GM12878 (cell line): ENCODE measurements at regions not wholly inside any gene's neighbourhood (a gene's known extent, or its start where the extent isn't known, plus 50 kb on each side); places are given as distances from the start of the nearest gene placed in this dataset.
"Not testable (repeated sequence)": the region's sequence is repeated elsewhere in the genome, so short reads cannot be mapped to it uniquely, and the experiment has no call there.

ENCODE experiments used
- ATAC-seq: fragments of 200-7000 bp; cut with Tn5 transposase; 3 replicates; pipeline ENCODE4 v1.9.1; 2020; ENCODE audit warnings: mild to moderate bottlenecking, moderate library complexity
- BruUV-seq: library from RNA; stranded (reverse); fragments of 400-500 nt; replicated peaks from 2 replicates; lab custom pipeline; 2021; lab: Mats Ljungman, UMichigan
- CTCF ChIA-PET: fragments of 300-600 bp; sonication (Branson Sonifier 250); formaldehyde crosslinking; extraction: SDS; loops from one replicate; lab custom pipeline; 2021; ENCODE audit warnings: inconsistent platforms; lab: Yijun Ruan, JAX
- POLR2A ChIA-PET: fragments of 350-600 bp; formaldehyde crosslinking; extraction: SDS; loops from one replicate; lab custom pipeline; 2021; ENCODE audit warnings: inconsistent platforms; lab: Charles Lee
- RAD21 ChIA-PET: fragments of 300-600 bp; sonication (Branson Sonifier 250); formaldehyde crosslinking; loops from one replicate; lab custom pipeline; 2023; ENCODE audit warnings: antibody characterized with exemption; ENCODE audit not compliant: unreplicated experiment; lab: Charles Lee
- SMC1A ChIA-PET: fragments of 300-600 bp; sonication (Branson Sonifier 250); formaldehyde crosslinking; loops from one replicate; lab custom pipeline; 2023; ENCODE audit not compliant: unreplicated experiment, uncharacterized antibody; lab: Charles Lee
- DNase-seq: peaks from one replicate; pipeline ENCODE4 v3.0.0-alpha.2; 2011; ENCODE audit warnings: low read depth, low spot score
- FAIRE-seq: peaks from 3 replicates; lab custom pipeline; 2011; peaks lifted over from hg19 to GRCh38; lab: Jason Lieb, UNC
- H2AFZ ChIP-seq: 2 replicates; pipeline ENCODE4 v1.6.0; 2011; ENCODE audit warnings: low read depth, low read length, control low read depth; ENCODE audit not compliant: control insufficient read depth
- H3K27ac ChIP-seq: 2 replicates; pipeline ENCODE4 v1.5.1; 2011; ENCODE audit warnings: control low read depth; ENCODE audit not compliant: control insufficient read depth, insufficient read depth
- H3K27me3 ChIP-seq, 2 experiments: replicated peaks in 1 of 2; 2 replicates each; pipeline versions ENCODE4 v1.6.0 to v1.6.1; 2011; ENCODE audit warnings: low read length in 1 of 2; ENCODE audit not compliant: control insufficient read depth in 2 of 2, insufficient read depth in 2 of 2
- H3K36me3 ChIP-seq, 2 experiments: 2 replicates each; pipeline ENCODE4 v1.5.1; 2011; ENCODE audit warnings: low read length in 1 of 2; ENCODE audit not compliant: control insufficient read depth in 2 of 2, insufficient read depth in 2 of 2
- H3K4me1 ChIP-seq: 2 replicates; pipeline ENCODE4 v1.6.1; 2011; ENCODE audit warnings: mild to moderate bottlenecking, low read length, moderate library complexity, mixed read lengths; ENCODE audit not compliant: control insufficient read depth, insufficient read depth
- H3K4me2 ChIP-seq: 2 replicates; pipeline ENCODE4 v1.6.0; 2011; ENCODE audit warnings: control low read depth; ENCODE audit not compliant: control insufficient read depth, insufficient read depth
- H3K4me3 ChIP-seq: fragments of 200-600 bp; sonication (generic); 2 replicates; pipeline ENCODE4 v1.5.1; 2016
- H3K79me2 ChIP-seq: 2 replicates; pipeline ENCODE4 v1.6.0; 2011; ENCODE audit warnings: low read length; ENCODE audit not compliant: control insufficient read depth, insufficient read depth
- H3K9ac ChIP-seq: 2 replicates; pipeline ENCODE4 v1.8.0; 2011; ENCODE audit warnings: low read length, control low read depth, mixed read lengths; ENCODE audit not compliant: control insufficient read depth, insufficient read depth
- H3K9me3 ChIP-seq: replicated peaks from 3 replicates; pipeline ENCODE4 v1.5.1; 2011; ENCODE audit warnings: mild to moderate bottlenecking, low read length; ENCODE audit not compliant: control insufficient read depth, insufficient read depth
- H4K20me1 ChIP-seq: 2 replicates; pipeline ENCODE4 v1.6.0; 2011; ENCODE audit not compliant: control insufficient read depth, insufficient read depth
- ASH2L ChIP-seq: fragments of 300-600, 200-600 bp; sonication (generic); IDR thresholded peaks from 2 replicates; pipeline ENCODE4 v1.6.1; 2017; ENCODE audit warnings: low read depth, mild to moderate bottlenecking, borderline replicate concordance
- BACH1 ChIP-seq: fragments of 450-650 bp; IDR thresholded peaks from 2 replicates; pipeline ENCODE4 v1.6.1; 2017; ENCODE audit warnings: mild to moderate bottlenecking, borderline replicate concordance
- CREB1 ChIP-seq: IDR thresholded peaks from 2 replicates; pipeline ENCODE4 v1.6.1; 2012; ENCODE audit warnings: low read depth, mild to moderate bottlenecking, inconsistent platforms
- IRF5 ChIP-seq: fragments of 450-650 bp; IDR thresholded peaks from 2 replicates; pipeline ENCODE4 v1.6.1; 2017; ENCODE audit warnings: borderline replicate concordance
- NFYA ChIP-seq: IDR thresholded peaks from 2 replicates; pipeline ENCODE4 v1.6.1; 2011; ENCODE audit warnings: low read depth, mild to moderate bottlenecking, low read length, improper control_type of control experiment, borderline replicate concordance
- NKRF ChIP-seq: fragments of 450-650 bp; conservative IDR thresholded peaks from 2 replicates; pipeline ENCODE4 v1.6.1; 2017; ENCODE audit warnings: mild to moderate bottlenecking, moderate library complexity
- PBX3 ChIP-seq: IDR thresholded peaks from 2 replicates; pipeline ENCODE4 v1.6.1; 2011; ENCODE audit warnings: mild to moderate bottlenecking, low read depth, low read length, moderate library complexity; ENCODE audit not compliant: insufficient replicate concordance
- RAD21 ChIP-seq: IDR thresholded peaks from 2 replicates; pipeline ENCODE4 v1.6.1; 2011; ENCODE audit warnings: mild to moderate bottlenecking, low read depth, low read length, moderate library complexity; ENCODE audit not compliant: insufficient read depth
- RUNX3 ChIP-seq: IDR thresholded peaks from 2 replicates; pipeline ENCODE4 v1.6.1; 2012; ENCODE audit warnings: low read length, inconsistent platforms
- STAT1 ChIP-seq: fragments of 450-650 bp; conservative IDR thresholded peaks from 2 replicates; pipeline ENCODE4 v1.6.1; 2014; ENCODE audit warnings: antibody characterized with exemption, mild to moderate bottlenecking
- WGBS: methylation state at CpG from one replicate; pipeline ENCODE4 v1.1.6; 2016; ENCODE audit warnings: low lambda C conversion rate; ENCODE audit not compliant: insufficient replicate concordance, insufficient coverage; ENCODE audit errors: missing lambda C conversion rate; 5-methylcytosine and 5-hydroxymethylcytosine counted together
- in situ Hi-C: fragments of 300-500 bp; cut with MboI; formaldehyde crosslinking; loops from 9 replicates; pipeline ENCODE4 v1.14.3; 2018; ENCODE audit warnings: mixed read lengths
- intact Hi-C: fragments of 100-400 bp; cut with micrococcal nuclease; formaldehyde crosslinking; loops from one replicate; pipeline ENCODE4 v1.14.2; 2022; ENCODE audit not compliant: unreplicated experiment

GRCh38 chr17:14522795-14523387 is 222.0 kb downstream of the HS3ST3B1 start:
- Histone ChIP-seq H3K27ac (no peak overlapping the region), H3K4me2 (no peak overlapping the region), H3K9me3 (no peaks in the 10 kb centered on the region)
- intact Hi-C loops, result no loop called here
- DNase-seq, result no peak
- TF ChIP-seq CREB1 (no peak), IRF5 (no peak), STAT1 (no peak), RUNX3 (no peak), ASH2L (no peak), NFYA (no peak), RAD21 (no peak), BACH1 (no peak), NKRF (no peak), PBX3 (no peak)
- TF ChIP-seq, all 136 proteins: peak for 0
- Histone ChIP-seq H3K27me3 (no peaks in the 10 kb centered on the region), H3K4me3 (no peak overlapping the region), H3K4me1 (no peaks in the 10 kb centered on the region), H3K9ac (no peak overlapping the region), H3K36me3 (no peaks in the 10 kb centered on the region), H2AFZ (no peak overlapping the region), H4K20me1 (no peaks in the 10 kb centered on the region), H3K79me2 (no peaks in the 10 kb centered on the region)
- ChIA-PET CTCF (no interaction called here), RAD21 (no interaction called here), POLR2A (no interaction called here), SMC1A (no interaction called here)
- 5% methylated on average over 3 of the region's 3 CpGs for WGBS
- in situ Hi-C loops, result no loop called here
- no peak for ATAC-seq
- no peak for FAIRE-seq
- no TSS peak for BruUV-seq

- H2AFZ ChIP-seq, H3K27ac ChIP-seq, H3K9ac ChIP-seq, H4K20me1 ChIP-seq, H3K4me2 ChIP-seq, BruUV-seq, FAIRE-seq, H3K4me3 ChIP-seq, H3K36me3 ChIP-seq, SMC1A ChIA-PET, H3K79me2 ChIP-seq, in situ Hi-C loops, H3K9me3 ChIP-seq, POLR2A ChIA-PET, H3K27me3 ChIP-seq, H3K4me1 ChIP-seq, DNase-seq, ATAC-seq, RAD21 ChIA-PET, intact Hi-C loops: not testable (repeated sequence)
- CTCF ChIA-PET, result interaction anchor here (0.6 kb wide), 1 partner anchor 48 kb away, joined by 3 read pairs; no protein-coding TSS in a partner anchor
- WGBS, result 28% methylated on average over 3 of the region's 3 CpGs
Observed at GRCh38 chr17:14518919-14519318, 218.0 kb downstream of the HS3ST3B1 start.
